GM18909 (cell line): ENCODE measurements at regions not wholly inside any gene's neighbourhood (a gene's known extent, or its start where the extent isn't known, plus 50 kb on each side); places are given as distances from the start of the nearest gene placed in this dataset.
"Not testable (repeated sequence)": the region's sequence is repeated elsewhere in the genome, so short reads cannot be mapped to it uniquely, and the experiment has no call there.

Source experiments
- ATAC-seq: cut with Tn5 transposase; IDR thresholded peaks from one replicate; pipeline ENCODE4 v1.9.1; 2021; ENCODE audit warnings: mild to moderate bottlenecking; ENCODE audit not compliant: unreplicated experiment, poor library complexity

GRCh38 chr14:38384741-38385140 is 128.8 kb upstream of the CLEC14A start:
- no peak for ATAC-seq

DNA sequence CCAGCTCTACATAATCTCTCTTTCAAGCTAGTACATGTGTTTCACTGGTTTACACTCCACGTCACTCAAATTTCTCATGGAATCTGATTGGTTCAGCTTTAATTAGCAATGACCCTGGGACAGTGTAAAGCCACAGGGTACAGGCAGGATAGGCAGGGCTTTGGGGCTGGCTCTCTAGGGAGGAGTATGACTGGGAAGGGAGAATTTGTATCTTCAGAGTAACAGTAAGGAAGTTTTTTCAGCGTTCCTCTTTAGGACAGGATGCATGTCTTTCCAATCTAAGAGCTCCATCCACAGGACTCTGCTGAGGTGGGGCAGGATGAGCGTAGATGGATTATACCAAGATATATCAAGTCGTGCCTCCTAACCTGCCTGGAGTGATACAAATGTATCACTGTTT is 112.0 kb upstream of the CLEC14A start:
- ATAC-seq: no peak

GRCh38 chr14:38366374-38366773 is 110.5 kb upstream of the CLEC14A start:
- no peak for ATAC-seq

- ATAC-seq: no peak
Measured at GRCh38 chr14:38363217-38363616, 107.3 kb upstream of the CLEC14A start.

DNA sequence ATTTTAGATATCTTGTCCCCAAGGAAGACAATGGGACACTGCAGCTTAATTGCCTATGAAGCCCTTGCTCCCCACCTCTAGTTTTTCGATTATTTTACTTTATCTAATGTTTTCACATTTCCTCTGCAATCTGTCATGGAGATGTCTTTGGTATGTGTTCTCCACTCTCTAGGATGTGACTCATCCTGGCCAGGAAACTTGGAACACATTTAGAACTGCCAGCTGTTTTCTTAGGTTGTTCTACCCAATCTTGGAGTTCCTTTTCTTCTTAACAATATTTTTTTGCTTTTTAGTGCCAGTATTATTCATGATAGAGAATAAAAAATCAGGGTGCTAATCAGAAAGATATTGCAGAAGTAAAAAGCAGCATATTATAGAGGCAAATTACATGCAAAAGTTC is 101.7 kb upstream of the CLEC14A start:
- no peak for ATAC-seq

DNA sequence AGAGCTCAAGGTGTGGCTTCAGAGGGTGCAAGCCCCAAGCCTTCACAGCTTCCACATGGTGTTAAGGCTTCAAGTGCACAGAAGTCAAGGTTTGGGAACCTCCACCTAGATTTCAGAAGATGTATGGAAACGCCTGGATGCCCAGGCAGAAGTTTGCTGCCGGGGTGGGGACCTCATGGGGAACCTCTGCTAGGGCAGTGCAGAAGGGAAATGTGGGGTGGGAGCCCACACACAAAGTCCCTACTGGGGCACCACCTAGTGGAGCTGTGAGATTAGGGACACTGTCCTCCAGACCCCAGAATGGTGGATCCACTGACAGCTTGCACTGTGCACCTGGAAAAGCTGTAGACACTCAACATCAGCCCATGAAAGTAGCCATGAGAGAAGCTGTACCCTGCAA is 99.6 kb upstream of the CLEC14A start:
- ATAC-seq: not testable (repeated sequence)

DNA sequence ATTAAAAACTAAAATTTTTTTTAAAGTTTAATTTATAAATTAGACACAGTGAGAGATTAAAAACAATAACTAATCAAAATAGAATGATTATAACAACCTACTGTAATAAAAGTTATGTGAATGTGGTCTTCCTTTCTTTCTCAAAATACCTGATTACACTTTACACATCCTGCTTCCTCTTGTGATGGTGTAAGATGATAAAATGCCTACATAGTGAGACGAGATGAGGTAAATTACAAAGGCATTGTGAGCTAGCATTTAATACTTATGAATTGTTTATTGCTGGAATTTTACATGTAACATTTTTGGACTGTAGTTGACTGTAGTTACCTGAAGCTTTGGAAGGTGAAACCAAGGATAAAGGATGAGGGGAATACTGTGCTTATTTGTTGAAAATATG is 94.2 kb upstream of the CLEC14A start:
- no peak for ATAC-seq

- ATAC-seq: no peak
Measured at GRCh38 chr14:38342803-38343202, 86.9 kb upstream of the CLEC14A start.

DNA sequence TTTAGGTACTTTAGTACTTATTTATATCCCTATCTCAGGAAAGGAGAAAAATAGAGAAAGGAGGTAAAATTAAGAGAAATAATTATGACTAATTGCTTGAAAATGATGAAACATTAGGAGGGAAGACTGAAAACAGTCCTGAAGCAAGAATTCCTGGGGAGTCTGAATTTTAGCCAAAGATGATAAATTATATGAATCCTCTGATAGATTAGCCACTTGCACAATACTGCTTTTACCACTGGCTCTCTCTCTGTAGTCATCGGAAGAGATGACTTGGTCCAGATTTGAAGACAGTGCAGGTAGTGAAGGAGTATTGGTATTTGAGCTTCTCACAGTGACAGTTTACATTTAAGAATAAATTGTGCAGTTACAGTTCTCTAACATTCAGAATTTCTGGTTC is 83.8 kb upstream of the CLEC14A start:
- ATAC-seq: no peak

- ATAC-seq: no peak
Measured at GRCh38 chr14:38336298-38336697, 80.4 kb upstream of the CLEC14A start.

- ATAC-seq: no peak
Measured at GRCh38 chr14:38330275-38330674, 74.4 kb upstream of the CLEC14A start.

DNA sequence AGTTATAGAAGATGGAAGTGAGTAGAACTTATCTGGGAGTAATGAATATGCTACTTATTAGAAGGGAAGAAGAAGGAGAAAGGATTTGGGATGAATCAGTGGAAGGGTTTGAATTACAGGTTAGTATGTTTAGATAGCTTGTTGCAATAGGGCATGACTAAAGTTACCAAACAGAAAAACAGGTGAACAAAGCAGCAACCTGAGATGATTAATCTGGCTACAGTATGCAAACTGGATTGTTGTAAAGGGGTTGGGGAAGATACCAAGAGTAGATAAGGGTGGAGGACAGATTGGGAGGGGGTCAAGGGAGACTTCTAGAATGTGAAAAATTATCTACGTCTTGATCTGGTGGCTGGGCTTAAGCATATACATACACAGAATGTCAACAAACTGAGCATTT is 73.4 kb upstream of the CLEC14A start:
- ATAC-seq: no peak

GRCh38 chr14:38316922-38317321 is 61.0 kb upstream of the CLEC14A start:
- ATAC-seq: no peak

DNA sequence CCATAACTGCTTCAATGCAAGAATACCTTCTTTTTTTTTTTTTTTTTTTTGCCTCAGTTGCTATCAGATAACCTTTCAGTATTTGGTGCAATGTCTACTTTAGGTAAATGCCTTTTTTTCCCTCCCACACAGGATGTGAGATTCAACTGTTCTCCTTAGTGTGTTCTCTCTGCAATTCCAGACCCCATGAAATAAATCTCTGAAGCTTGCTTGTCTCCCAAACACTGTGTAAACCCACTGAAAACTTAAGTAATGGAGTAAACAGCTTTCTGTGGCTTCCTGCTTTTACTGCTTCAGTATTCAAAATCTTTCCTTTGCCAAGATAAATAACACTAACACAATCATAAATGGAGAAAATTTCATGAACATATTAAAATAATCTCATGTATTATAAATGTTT is 55.8 kb upstream of the CLEC14A start:
- ATAC-seq: no peak

DNA sequence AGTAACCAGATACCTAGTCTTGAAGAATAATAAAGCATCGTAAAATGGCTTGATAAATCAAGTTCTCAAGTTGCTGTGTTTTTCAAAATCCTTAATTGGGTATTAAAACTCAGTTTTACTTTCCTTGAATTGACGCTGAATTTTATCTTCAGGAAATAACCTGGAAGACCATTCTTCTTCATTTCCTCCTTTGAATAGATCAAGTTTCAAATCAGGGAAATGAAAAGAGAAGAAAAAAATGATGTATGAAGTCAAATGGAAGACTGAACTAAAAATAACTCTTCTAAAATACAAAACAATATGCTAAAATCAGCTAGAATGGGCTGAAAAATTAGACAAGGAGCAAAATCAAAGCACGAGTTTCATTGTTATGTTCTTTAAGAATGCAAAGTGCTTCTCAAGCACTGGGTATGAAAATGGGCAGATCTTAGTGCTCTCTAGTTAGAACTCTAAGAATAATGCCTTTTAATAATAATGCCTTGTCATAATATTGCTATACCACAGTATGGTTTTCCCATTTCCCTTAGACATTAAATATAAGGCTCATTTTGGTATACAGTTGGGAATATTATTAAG is 54.6 kb upstream of the CLEC14A start:
- no peak for ATAC-seq

DNA sequence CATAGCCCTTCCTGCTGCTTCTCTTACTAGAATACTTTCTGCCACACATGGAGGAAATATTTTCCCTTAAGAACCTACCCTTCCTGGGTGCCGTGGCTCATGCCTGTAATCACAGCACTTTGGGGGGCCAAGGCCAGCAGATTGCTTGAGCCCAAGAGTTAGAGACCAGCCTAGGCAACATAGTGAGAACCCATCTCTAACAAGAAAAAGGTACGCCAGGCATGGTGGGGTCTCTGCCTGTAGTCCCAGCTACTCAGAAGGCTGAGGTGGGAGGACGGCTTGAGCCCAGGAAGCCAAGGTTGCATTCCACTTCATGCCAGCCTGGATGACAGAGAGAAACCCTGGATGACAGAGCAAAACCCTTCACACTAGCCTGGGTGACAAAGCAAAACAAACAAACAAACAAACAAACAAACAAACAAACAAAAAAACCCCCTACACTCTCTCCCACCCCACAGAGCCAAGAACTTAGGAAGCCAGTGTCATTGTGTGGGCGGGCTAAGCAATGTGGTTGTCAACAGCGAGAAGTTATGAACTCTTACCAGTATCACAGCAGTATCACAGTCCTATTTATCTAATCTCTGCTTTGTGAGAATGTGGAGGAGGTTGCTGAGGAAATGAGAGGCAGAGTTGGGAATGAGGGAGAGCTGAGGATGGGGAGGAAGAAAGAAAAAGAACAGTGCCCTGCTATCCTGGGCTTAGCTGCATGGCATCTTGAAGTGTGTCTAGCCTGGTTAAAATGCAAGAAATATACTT is 53.8 kb upstream of the CLEC14A start:
- ATAC-seq: no peak
